Mesenteric fat pad (tissue), 1 donor: ENCODE measurements at regions not wholly inside any gene's neighbourhood (a gene's known extent, or its start where the extent isn't known, plus 50 kb on each side); places are given as distances from the start of the nearest gene placed in this dataset.
"Not testable (repeated sequence)": the region's sequence is repeated elsewhere in the genome, so short reads cannot be mapped to it uniquely, and the experiment has no call there.

ENCODE experiments used
- DNase-seq: peaks from one replicate; pipeline ENCODE4 v3.0.0-alpha.2; 2020; ENCODE audit warnings: low spot score
- donor health status: DM: yes; HTN: yes; CAD: no.

GRCh38 chr5:116827078-116827477, 252.5 kb upstream of the SEMA6A start:
- DNase-seq: no peak

GRCh38 chr5:116825486-116825885, 250.9 kb upstream of the SEMA6A start:
- DNase-seq: no peak

GRCh38 chr5:116824751-116825438, 250.3 kb upstream of the SEMA6A start:
- DNase-seq: no peak

- DNase-seq: no peak
Observed at GRCh38 chr5:116814626-116815385, 240.2 kb upstream of the SEMA6A start.

GRCh38 chr5:116813906-116814305, 239.3 kb upstream of the SEMA6A start:
- DNase-seq: no peak

- DNase-seq: no peak
Observed at GRCh38 chr5:116813356-116813755, 238.7 kb upstream of the SEMA6A start.

GRCh38 chr5:116810951-116811350, 236.3 kb upstream of the SEMA6A start:
- no peak for DNase-seq

GRCh38 chr5:116806836-116807235, 232.2 kb upstream of the SEMA6A start:
- DNase-seq: no peak

GRCh38 chr5:116799401-116799800, 224.8 kb upstream of the SEMA6A start:
- no peak for DNase-seq

GRCh38 chr5:116795189-116795588, 220.6 kb upstream of the SEMA6A start:
- no peak for DNase-seq

GRCh38 chr5:116789522-116789921, 214.9 kb upstream of the SEMA6A start:
- no peak for DNase-seq

GRCh38 chr5:116788851-116789403, 214.3 kb upstream of the SEMA6A start:
- no peak for DNase-seq

GRCh38 chr5:116787570-116787969, 212.9 kb upstream of the SEMA6A start:
- DNase-seq: no peak

GRCh38 chr5:116785106-116785505, 210.5 kb upstream of the SEMA6A start:
- no peak for DNase-seq

- DNase-seq: no peak
Observed at GRCh38 chr5:116779846-116780245, 205.2 kb upstream of the SEMA6A start.

- no peak for DNase-seq
Observed at GRCh38 chr5:116778651-116779280, 204.1 kb upstream of the SEMA6A start.

- no peak for DNase-seq
Observed at GRCh38 chr5:116778032-116778431, 203.4 kb upstream of the SEMA6A start.

- DNase-seq: no peak
Observed at GRCh38 chr5:116773926-116774325, 199.3 kb upstream of the SEMA6A start.

- no peak for DNase-seq
Observed at GRCh38 chr5:116772806-116773205, 198.2 kb upstream of the SEMA6A start.

GRCh38 chr5:116772152-116772501, 197.5 kb upstream of the SEMA6A start:
- no peak for DNase-seq

GRCh38 chr5:116771466-116772151, 197.0 kb upstream of the SEMA6A start:
- DNase-seq: no peak

GRCh38 chr5:116769953-116770352, 195.3 kb upstream of the SEMA6A start:
- not testable (repeated sequence) for DNase-seq
